HepG2 (cell line): ENCODE measurements at regions not wholly inside any gene's neighbourhood (a gene's known extent, or its start where the extent isn't known, plus 50 kb on each side); places are given as distances from the start of the nearest gene placed in this dataset.

ENCODE experiments used
- AGO2 ChIP-seq: fragments of 200-400 bp; formaldehyde crosslinking; optimal IDR thresholded peaks from 2 replicates; pipeline ENCODE3; 2017; ENCODE audit warnings: mild to moderate bottlenecking, low read depth, low read length, moderate library complexity
- ATF2 ChIP-seq: sonication (generic); formaldehyde crosslinking; IDR thresholded peaks from 2 replicates; pipeline ENCODE4 v1.4.0; 2020; ENCODE audit warnings: missing genetic modification reagents
- HIC2 ChIP-seq: sonication (generic); formaldehyde crosslinking; IDR thresholded peaks from 2 replicates; pipeline ENCODE4 v1.9.0; 2022; ENCODE audit warnings: low read depth, missing genetic modification reagents
- IRF2 ChIP-seq: IDR thresholded peaks from 2 replicates; pipeline ENCODE4 v1.6.1; 2018; ENCODE audit warnings: missing genetic modification reagents, missing compliant biosample characterization
- KDM2A ChIP-seq: sonication (generic); formaldehyde crosslinking; IDR thresholded peaks from 2 replicates; pipeline ENCODE4 v1.4.0; 2020; ENCODE audit warnings: low read depth, missing genetic modification reagents, borderline replicate concordance
- LBX2 ChIP-seq: sonication (generic); formaldehyde crosslinking; IDR thresholded peaks from 2 replicates; pipeline ENCODE4 v1.5.0; 2020; ENCODE audit warnings: missing genetic modification reagents, mild to moderate bottlenecking, borderline replicate concordance
- NFE2L2 ChIP-seq: fragments of 150-350 bp; IDR thresholded peaks from 2 replicates; pipeline ENCODE4 v1.6.1; 2014; ENCODE audit warnings: low read length
- NFRKB ChIP-seq: fragments of 450-650 bp; IDR thresholded peaks from 2 replicates; pipeline ENCODE4 v1.6.1; 2017
- PHF20 ChIP-seq: sonication (generic); formaldehyde crosslinking; IDR thresholded peaks from 2 replicates; pipeline ENCODE4 v1.5.0; 2020; ENCODE audit warnings: mild to moderate bottlenecking, missing genetic modification reagents
- RFXAP ChIP-seq: sonication (generic); formaldehyde crosslinking; IDR thresholded peaks from 2 replicates; pipeline ENCODE4 v1.4.0; 2020; ENCODE audit warnings: missing genetic modification reagents, borderline replicate concordance
- RXRB ChIP-seq: IDR thresholded peaks from 2 replicates; pipeline ENCODE4 v1.6.1; 2016; ENCODE audit warnings: borderline replicate concordance, missing genetic modification reagents, missing compliant biosample characterization
- TOE1 ChIP-seq: sonication (generic); formaldehyde crosslinking; IDR thresholded peaks from 2 replicates; pipeline ENCODE4 v1.4.0; 2020; ENCODE audit warnings: mild to moderate bottlenecking, missing genetic modification reagents
- ZBTB44 ChIP-seq: sonication (generic); formaldehyde crosslinking; IDR thresholded peaks from 2 replicates; pipeline ENCODE4 v1.4.0; 2020; ENCODE audit warnings: missing genetic modification reagents
- ZNF136 ChIP-seq: sonication (generic); formaldehyde crosslinking; IDR thresholded peaks from 2 replicates; pipeline ENCODE4 v1.8.1; 2022; ENCODE audit warnings: low read depth, mild to moderate bottlenecking, moderate library complexity, missing genetic modification reagents
- ZNF343 ChIP-seq: sonication (generic); formaldehyde crosslinking; IDR thresholded peaks from 2 replicates; pipeline ENCODE4 v1.4.0; 2020; ENCODE audit warnings: mild to moderate bottlenecking, missing genetic modification reagents
- ZNF367 ChIP-seq: sonication (generic); formaldehyde crosslinking; IDR thresholded peaks from 2 replicates; pipeline ENCODE4 v1.4.0; 2020; ENCODE audit warnings: missing genetic modification reagents, borderline replicate concordance
- ZNF557 ChIP-seq: sonication (generic); formaldehyde crosslinking; IDR thresholded peaks from 2 replicates; pipeline ENCODE4 v1.4.0; 2020; ENCODE audit warnings: missing genetic modification reagents
- ZNF576 ChIP-seq: sonication (generic); formaldehyde crosslinking; IDR thresholded peaks from 2 replicates; pipeline ENCODE4 v1.4.0; 2020; ENCODE audit warnings: mild to moderate bottlenecking, missing genetic modification reagents
- ZNF800 ChIP-seq: sonication (generic); formaldehyde crosslinking; IDR thresholded peaks from 2 replicates; pipeline ENCODE4 v1.4.0; 2020; ENCODE audit warnings: missing genetic modification reagents
- ZXDC ChIP-seq: sonication (generic); formaldehyde crosslinking; IDR thresholded peaks from 2 replicates; pipeline ENCODE4 v1.5.0; 2020; ENCODE audit warnings: mild to moderate bottlenecking, missing genetic modification reagents

- TF ChIP-seq ATF2 (CRISPR knock-in tag) (no peak), ZNF557 (CRISPR knock-in tag) (no peak), PHF20 (CRISPR knock-in tag) (no peak), NFRKB (no peak), AGO2 (no peak), ZNF136 (CRISPR knock-in tag) (no peak), LBX2 (no peak), ZBTB44 (CRISPR knock-in tag) (no peak), ZNF343 (CRISPR knock-in tag) (no peak), RFXAP (CRISPR knock-in tag) (no peak), ZNF367 (CRISPR knock-in tag) (no peak), NFE2L2 (no peak), HIC2 (no peak), ZXDC (CRISPR knock-in tag) (no peak), KDM2A (CRISPR knock-in tag) (no peak), TOE1 (CRISPR knock-in tag) (no peak), RXRB (CRISPR knock-in tag) (peak; percentile 96), ZNF800 (CRISPR knock-in tag) (no peak), IRF2 (CRISPR knock-in tag) (0 out of 2 replicates have a peak, but pooled peaks have one; percentile 41), ZNF576 (no peak)
Measured at GRCh38 chr2:152242787-152243472, 67.4 kb upstream of the STAM2 start (continued).
